ENCODE measurements at regions not wholly inside any gene's neighbourhood (a gene's known extent, or its start where the extent isn't known, plus 50 kb on each side); places are given as distances from the start of the nearest gene placed in this dataset.
"Not testable (repeated sequence)": the region's sequence is repeated elsewhere in the genome, so short reads cannot be mapped to it uniquely, and the experiment has no call there.

- no peak for DNase-seq
Observed at GRCh38 chr12:87671757-87672156, 357.4 kb downstream of the C12orf50 start.

- DNase-seq, result peak; percentile 10 to 53
Observed at GRCh38 chr12:87670448-87670847, 358.8 kb downstream of the C12orf50 start.

- DNase-seq, result peak in 1 of 2 experiments; percentile 15
Observed at GRCh38 chr12:87667378-87667777, 361.8 kb downstream of the C12orf50 start.

GRCh38 chr12:87661786-87662377 is 367.3 kb downstream of the C12orf50 start:
- no peak for DNase-seq

- no peak for DNase-seq
Observed at GRCh38 chr12:87660987-87661774, 368.0 kb downstream of the C12orf50 start.

- DNase-seq, result no peak
Observed at GRCh38 chr12:87660291-87660690, 368.9 kb downstream of the C12orf50 start.

GRCh38 chr12:87656311-87656710 is 372.9 kb downstream of the C12orf50 start:
- DNase-seq, result no peak

GRCh38 chr12:87651670-87652425 is 377.4 kb downstream of the C12orf50 start:
- no peak for DNase-seq

GRCh38 chr12:87642245-87642644 is 387.0 kb downstream of the C12orf50 start:
- no peak for DNase-seq

GRCh38 chr12:87618199-87618598 is 411.0 kb downstream of the C12orf50 start:
- DNase-seq, result no peak

GRCh38 chr12:87612996-87613395 is 416.2 kb downstream of the C12orf50 start:
- no peak for DNase-seq

GRCh38 chr12:87608321-87608720 is 420.9 kb downstream of the C12orf50 start:
- no peak for DNase-seq

GRCh38 chr12:87603727-87604126 is 425.5 kb downstream of the C12orf50 start:
- DNase-seq, result no peak

GRCh38 chr12:87599459-87599858 is 429.7 kb downstream of the C12orf50 start:
- no peak for DNase-seq

GRCh38 chr12:87597114-87597513 is 432.1 kb downstream of the C12orf50 start:
- DNase-seq, result no peak

- DNase-seq, result no peak
Observed at GRCh38 chr12:87596636-87597035, 432.6 kb downstream of the C12orf50 start.

GRCh38 chr12:87596134-87596533 is 433.1 kb downstream of the C12orf50 start:
- no peak for DNase-seq

GRCh38 chr12:87585882-87586557 is 443.2 kb downstream of the C12orf50 start:
- DNase-seq, result peak in 1 of 2 experiments; percentile 3

GRCh38 chr12:87579091-87579490 is 450.1 kb downstream of the C12orf50 start:
- not testable (repeated sequence) for DNase-seq

GRCh38 chr12:87575906-87576305 is 453.3 kb downstream of the C12orf50 start:
- no peak for DNase-seq

GRCh38 chr12:87566918-87567317 is 462.3 kb downstream of the C12orf50 start:
- not testable (repeated sequence) for DNase-seq

- no peak for DNase-seq
Observed at GRCh38 chr12:87556985-87557384, 472.2 kb downstream of the C12orf50 start.

- DNase-seq, result peak in 1 of 2 experiments; percentile 1
Observed at GRCh38 chr12:87531213-87531612, 498.0 kb downstream of the C12orf50 start.

Data from NCI-H526 (cell line).